Activated B cell treated with CpG ODN at 0.5 μM for 24 hours (primary cell): ENCODE measurements at regions not wholly inside any gene's neighbourhood (a gene's known extent, or its start where the extent isn't known, plus 50 kb on each side); places are given as distances from the start of the nearest gene placed in this dataset.

Experiments
- ATAC-seq: fragments of 200-7000 bp; cut with Tn5 transposase; one replicate; pipeline ENCODE4 v1.10.0; 2021; ENCODE audit warnings: low read depth, mild to moderate bottlenecking, moderate library complexity
- CTCF ChIA-PET: fragments of 350-600 bp; sonication (Branson Sonifier 250); formaldehyde crosslinking; loops from one replicate; lab custom pipeline; 2021; ENCODE audit warnings: antibody characterized with exemption; lab: Charles Lee
- POLR2A ChIA-PET: fragments of 350-600 bp; sonication (Branson Sonifier 250); formaldehyde crosslinking; loops from one replicate; lab custom pipeline; 2021; ENCODE audit warnings: antibody characterized with exemption; lab: Charles Lee
- DNase-seq: peaks from one replicate; pipeline ENCODE4 v3.0.0; 2022
- H3K27ac Mint-ChIP-seq: one replicate; pipeline ENCODE4 v1.8.0; 2020; ENCODE audit warnings: mixed read lengths
- H3K27me3 Mint-ChIP-seq: one replicate; pipeline ENCODE4 v1.8.0; 2021; ENCODE audit warnings: mixed read lengths
- H3K36me3 Mint-ChIP-seq: one replicate; pipeline ENCODE4 v1.8.0; 2021; ENCODE audit warnings: low read depth, mixed read lengths
- H3K4me1 Mint-ChIP-seq: one replicate; pipeline ENCODE4 v1.8.0; 2021; ENCODE audit warnings: mixed read lengths
- H3K4me3 Mint-ChIP-seq: one replicate; pipeline ENCODE4 v1.8.0; 2020; ENCODE audit warnings: mild to moderate bottlenecking, mixed read lengths
- H3K9me3 Mint-ChIP-seq: one replicate; pipeline ENCODE4 v1.8.0; 2020; ENCODE audit warnings: mixed read lengths
- intact Hi-C: fragments of 100-400 bp; cut with micrococcal nuclease; formaldehyde crosslinking; loops from one replicate; pipeline ENCODE4 v1.15.1; 2024
- TF ChIP-seq, protein P1 (sequence below): fragments of 200-600 bp; IDR thresholded peaks from one replicate; pipeline ENCODE4 v1.8.0; 2022; ENCODE audit warnings: antibody characterized with exemption, mild to moderate bottlenecking

DNA sequence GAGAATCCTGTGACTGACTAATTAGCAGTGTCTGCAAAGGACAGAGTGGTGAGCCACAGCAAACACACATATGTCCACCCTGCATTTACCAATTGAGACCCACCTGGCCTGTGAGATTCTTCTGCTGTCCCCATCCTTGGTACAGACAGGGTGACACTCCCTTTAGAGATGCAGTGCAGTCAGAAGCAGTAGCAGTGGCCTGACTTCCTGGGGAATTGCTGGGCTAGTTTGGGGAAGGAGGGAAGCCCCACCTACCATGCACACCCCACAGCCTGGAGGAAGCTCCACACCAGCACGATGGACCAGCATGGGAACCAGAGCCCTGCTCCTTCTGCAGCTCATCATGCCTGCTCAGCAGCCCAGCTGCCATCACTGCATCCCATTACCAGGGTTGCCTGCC lies 924.9 kb upstream of the ZNF722 start:
- ChIA-PET CTCF (no interaction called here), POLR2A (no interaction called here)
- no peak overlapping the region for H3K4me3 Mint-ChIP-seq
- TF ChIP-seq, protein P1, sequence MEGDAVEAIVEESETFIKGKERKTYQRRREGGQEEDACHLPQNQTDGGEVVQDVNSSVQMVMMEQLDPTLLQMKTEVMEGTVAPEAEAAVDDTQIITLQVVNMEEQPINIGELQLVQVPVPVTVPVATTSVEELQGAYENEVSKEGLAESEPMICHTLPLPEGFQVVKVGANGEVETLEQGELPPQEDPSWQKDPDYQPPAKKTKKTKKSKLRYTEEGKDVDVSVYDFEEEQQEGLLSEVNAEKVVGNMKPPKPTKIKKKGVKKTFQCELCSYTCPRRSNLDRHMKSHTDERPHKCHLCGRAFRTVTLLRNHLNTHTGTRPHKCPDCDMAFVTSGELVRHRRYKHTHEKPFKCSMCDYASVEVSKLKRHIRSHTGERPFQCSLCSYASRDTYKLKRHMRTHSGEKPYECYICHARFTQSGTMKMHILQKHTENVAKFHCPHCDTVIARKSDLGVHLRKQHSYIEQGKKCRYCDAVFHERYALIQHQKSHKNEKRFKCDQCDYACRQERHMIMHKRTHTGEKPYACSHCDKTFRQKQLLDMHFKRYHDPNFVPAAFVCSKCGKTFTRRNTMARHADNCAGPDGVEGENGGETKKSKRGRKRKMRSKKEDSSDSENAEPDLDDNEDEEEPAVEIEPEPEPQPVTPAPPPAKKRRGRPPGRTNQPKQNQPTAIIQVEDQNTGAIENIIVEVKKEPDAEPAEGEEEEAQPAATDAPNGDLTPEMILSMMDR, result no peak
- H3K36me3 Mint-ChIP-seq, result no peaks in the 10 kb centered on the region
- H3K4me1 Mint-ChIP-seq, result no peaks in the 10 kb centered on the region
- ATAC-seq (no peak), DNase-seq (no peak)
- no peaks in the 10 kb centered on the region for H3K27me3 Mint-ChIP-seq
- intact Hi-C loops, result no loop called here
- peaks cover 21% of the 10 kb centered on the region for H3K9me3 Mint-ChIP-seq
- no peak overlapping the region for H3K27ac Mint-ChIP-seq

DNA sequence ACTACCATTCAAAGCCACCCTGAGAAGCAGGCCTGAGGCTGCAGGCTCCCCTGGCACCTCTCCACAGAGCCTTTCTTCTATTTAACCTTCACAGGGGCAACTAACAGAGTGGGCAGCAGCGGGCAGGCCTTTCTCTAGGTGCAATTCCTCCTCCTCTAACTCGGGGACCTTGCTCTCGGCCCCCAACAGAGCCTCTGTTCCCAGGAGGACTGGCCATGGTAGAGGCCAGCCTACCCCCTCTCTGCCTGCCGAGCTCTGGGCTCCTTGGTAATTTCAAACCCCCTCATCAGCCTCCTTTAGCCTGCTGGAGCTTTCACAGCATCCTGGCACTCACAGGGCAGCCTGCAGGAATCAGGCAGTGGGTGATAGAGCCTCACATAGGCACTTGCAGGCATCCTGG lies 920.8 kb upstream of the ZNF722 start:
- H3K27ac Mint-ChIP-seq, result no peak overlapping the region
- ChIA-PET CTCF (no interaction called here), POLR2A (no interaction called here)
- no peaks in the 10 kb centered on the region for H3K36me3 Mint-ChIP-seq
- H3K9me3 Mint-ChIP-seq, result peaks cover 19% of the 10 kb centered on the region
- intact Hi-C loops, result no loop called here
- TF ChIP-seq, protein P1, result no peak
- H3K4me3 Mint-ChIP-seq, result no peak overlapping the region
- DNase-seq (no peak), ATAC-seq (no peak)
- no peaks in the 10 kb centered on the region for H3K4me1 Mint-ChIP-seq
- H3K27me3 Mint-ChIP-seq, result no peaks in the 10 kb centered on the region

DNA sequence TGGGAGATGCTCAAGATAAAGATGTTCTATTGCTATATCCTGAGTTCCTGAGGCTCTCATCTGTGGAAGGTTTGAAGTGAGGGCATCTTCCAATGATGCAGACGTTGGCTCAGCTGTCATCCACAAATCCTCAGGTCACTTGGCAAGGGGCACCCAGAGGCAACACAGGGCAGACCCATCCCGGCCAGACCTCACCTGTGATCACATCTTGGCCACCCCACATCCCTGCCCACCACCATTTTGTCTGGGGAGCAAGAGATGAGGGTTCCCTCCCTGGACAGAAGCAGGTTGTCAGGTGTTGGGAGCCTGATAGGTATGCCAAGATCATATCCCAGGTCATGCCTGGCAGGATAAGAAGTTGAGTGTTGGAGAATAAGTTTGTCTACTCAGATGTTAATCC lies 918.2 kb upstream of the ZNF722 start:
- Mint-ChIP-seq H3K9me3 (peaks cover 22% of the 10 kb centered on the region), H3K4me1 (no peaks in the 10 kb centered on the region), H3K27ac (no peak overlapping the region), H3K27me3 (no peaks in the 10 kb centered on the region), H3K36me3 (peaks cover 2% of the 10 kb centered on the region), H3K4me3 (no peak overlapping the region)
- ChIA-PET POLR2A (no interaction called here), CTCF (no interaction called here)
- ATAC-seq (no peak), DNase-seq (no peak)
- intact Hi-C loops, result no loop called here
- TF ChIP-seq, protein P1, result no peak

DNA sequence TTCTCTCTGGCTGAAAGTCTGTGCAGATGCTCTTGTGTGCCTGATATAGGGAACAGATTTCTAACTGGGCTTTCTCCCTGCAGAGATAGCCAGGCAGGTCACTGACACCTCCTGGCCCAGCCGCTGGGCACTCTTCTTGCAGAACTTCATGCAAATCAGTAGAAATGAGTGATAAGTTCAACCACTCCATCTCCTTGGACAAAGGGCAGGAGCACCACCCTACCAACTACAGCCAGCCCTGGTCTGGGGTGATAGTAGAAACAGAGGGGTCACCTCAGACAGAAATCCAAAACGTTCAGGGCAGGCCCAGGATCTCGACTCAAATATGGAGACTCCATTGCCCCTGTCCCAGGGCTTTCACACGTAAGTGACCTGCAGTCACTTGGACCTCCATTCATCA lies 917.8 kb upstream of the ZNF722 start:
- CTCF ChIA-PET, result no interaction called here
- Mint-ChIP-seq H3K36me3 (peaks cover 2% of the 10 kb centered on the region), H3K4me3 (no peak overlapping the region), H3K9me3 (peaks cover 21% of the 10 kb centered on the region), H3K27me3 (no peaks in the 10 kb centered on the region), H3K4me1 (no peaks in the 10 kb centered on the region), H3K27ac (no peak overlapping the region)
- intact Hi-C loops, result no loop called here
- POLR2A ChIA-PET, result no interaction called here
- DNase-seq (no peak), ATAC-seq (no peak)
- TF ChIP-seq, protein P1, result no peak

DNA sequence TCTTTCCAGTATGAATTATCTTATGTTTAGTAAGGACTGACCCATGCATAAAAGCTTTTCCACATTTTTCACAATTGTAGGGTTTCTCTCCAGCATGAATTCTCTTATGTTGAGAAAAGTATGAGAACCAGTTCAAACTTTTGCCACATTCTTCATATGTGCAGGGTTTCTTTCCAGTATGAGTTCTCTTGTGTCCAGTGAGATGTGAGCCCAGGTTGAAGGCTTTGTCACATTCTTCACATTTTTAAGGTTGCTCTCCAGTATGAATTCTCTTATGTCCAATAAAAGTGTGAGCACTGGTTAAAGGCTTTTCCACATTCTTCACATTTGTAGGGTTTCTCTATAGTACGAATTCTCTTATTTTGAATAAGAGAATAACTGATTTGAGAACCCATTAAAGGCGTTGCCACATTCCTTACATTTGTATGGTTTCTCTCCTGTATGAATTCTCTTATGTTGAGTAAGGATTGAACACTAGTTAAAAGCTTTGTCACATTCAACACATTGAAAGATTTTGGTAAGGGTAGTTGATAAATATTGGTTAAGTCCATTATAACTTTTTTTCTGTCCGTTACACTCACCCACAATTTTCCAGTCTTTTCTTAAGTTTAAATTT lies 911.0 kb upstream of the ZNF722 start:
- DNase-seq (no peak), ATAC-seq (no peak)
- ChIA-PET CTCF (no interaction called here), POLR2A (no interaction called here)
- Mint-ChIP-seq H3K4me3 (no peak overlapping the region), H3K27me3 (no peaks in the 10 kb centered on the region), H3K4me1 (no peaks in the 10 kb centered on the region), H3K36me3 (peaks cover 5% of the 10 kb centered on the region), H3K9me3 (peaks cover 48% of the 10 kb centered on the region), H3K27ac (no peak overlapping the region)
- TF ChIP-seq, protein P1, result no peak
- intact Hi-C loops, result no loop called here
